Cardiac fibroblast (primary cell): ENCODE measurements at regions not wholly inside any gene's neighbourhood (a gene's known extent, or its start where the extent isn't known, plus 50 kb on each side); places are given as distances from the start of the nearest gene placed in this dataset.
A peak's percentile ranks its signal among the peaks of the same experiment; 100 is the strongest.

Source experiments
- DNase-seq, 2 donors: peaks; one replicate each; pipeline versions ENCODE4 v3.0.0 to v3.0.0-alpha.2; 2010; ENCODE audit warnings: low read depth in 2 of 2
- H3K4me3 ChIP-seq, 2 donors: replicated peaks in 1 of 2; 1 replicate in 1 of 2; 2 replicates in 1 of 2; pipeline ENCODE4 v1.5.1; 2011; ENCODE audit warnings: low read depth in 2 of 2, low read length in 2 of 2, mild to moderate bottlenecking in 2 of 2, moderate library complexity in 1 of 2
- TF ChIP-seq, protein P1 (sequence below): IDR thresholded peaks from one replicate; pipeline ENCODE4 v1.5.1; 2011; ENCODE audit warnings: low read depth, mild to moderate bottlenecking, low read length, inconsistent platforms

DNA sequence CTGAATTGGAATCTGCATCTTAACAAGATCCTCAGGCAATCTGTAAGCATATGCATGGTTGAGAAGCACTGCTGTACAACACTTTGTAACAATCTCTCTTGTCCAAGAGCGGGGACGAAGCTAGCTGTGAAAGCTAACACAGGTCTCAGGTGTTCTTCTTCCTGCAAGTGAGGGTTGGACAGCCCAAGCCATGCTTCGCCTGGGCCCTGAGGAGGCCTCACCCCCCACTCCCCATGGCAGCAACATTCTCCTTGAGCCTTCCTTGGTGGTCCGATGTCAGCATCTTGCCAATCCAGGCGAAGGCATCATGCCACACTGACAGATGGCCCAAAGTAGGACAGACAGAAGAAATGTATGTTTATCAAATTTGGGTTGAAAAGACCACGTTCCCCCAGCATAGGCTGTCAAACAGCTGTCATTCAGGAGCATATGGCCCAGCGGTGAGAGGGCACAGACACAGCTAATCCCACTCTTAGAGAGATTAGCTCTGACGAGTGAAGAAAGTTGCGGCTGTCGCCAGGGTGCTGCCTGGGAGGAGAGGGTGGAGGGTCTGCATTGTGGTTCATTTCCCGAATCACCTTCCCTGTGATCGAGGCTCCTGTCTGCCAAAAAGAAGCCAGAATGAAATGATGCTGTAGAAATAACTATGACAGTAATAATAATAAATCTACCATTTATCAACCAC, 344.7 kb downstream of the MYCN start:
- H3K4me3 ChIP-seq: no peak overlapping the region
- TF ChIP-seq, protein P1, sequence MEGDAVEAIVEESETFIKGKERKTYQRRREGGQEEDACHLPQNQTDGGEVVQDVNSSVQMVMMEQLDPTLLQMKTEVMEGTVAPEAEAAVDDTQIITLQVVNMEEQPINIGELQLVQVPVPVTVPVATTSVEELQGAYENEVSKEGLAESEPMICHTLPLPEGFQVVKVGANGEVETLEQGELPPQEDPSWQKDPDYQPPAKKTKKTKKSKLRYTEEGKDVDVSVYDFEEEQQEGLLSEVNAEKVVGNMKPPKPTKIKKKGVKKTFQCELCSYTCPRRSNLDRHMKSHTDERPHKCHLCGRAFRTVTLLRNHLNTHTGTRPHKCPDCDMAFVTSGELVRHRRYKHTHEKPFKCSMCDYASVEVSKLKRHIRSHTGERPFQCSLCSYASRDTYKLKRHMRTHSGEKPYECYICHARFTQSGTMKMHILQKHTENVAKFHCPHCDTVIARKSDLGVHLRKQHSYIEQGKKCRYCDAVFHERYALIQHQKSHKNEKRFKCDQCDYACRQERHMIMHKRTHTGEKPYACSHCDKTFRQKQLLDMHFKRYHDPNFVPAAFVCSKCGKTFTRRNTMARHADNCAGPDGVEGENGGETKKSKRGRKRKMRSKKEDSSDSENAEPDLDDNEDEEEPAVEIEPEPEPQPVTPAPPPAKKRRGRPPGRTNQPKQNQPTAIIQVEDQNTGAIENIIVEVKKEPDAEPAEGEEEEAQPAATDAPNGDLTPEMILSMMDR: no peak
- no peak for DNase-seq

DNA sequence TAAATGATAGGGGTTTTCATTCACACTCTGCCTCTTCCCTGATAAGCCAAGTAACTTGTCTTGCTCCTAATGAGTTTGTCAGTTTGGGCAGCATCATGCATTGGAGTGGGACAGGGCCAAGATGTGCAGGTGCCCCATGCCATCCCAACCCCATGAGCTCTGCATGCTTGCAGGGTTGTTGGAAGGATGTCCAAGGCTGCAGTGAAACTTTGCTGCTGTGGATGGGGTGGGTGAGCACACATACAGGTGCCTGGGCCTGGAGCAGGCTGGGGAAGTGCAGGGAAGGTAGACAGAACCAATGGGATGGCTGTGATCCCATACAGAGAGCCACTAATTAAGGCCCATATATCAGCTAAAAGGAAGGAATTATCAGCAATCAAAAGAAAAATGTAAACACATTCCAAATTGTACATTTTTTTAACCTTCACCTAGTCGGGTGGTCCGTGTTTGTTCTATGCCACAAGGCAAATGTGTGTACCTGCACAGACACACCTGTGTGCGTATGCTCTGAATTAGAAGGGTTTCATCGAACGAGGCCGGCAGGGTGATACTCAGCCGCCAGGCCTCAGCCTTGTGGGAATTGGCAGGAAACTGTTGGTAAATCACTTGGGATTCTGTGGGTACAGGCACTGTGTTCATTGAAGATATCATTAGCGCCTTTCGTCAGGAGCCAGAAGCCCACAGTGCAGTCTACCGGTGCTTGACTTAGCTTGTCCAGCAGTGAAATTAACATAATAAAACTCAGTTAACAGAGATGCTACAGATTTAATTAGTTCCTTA, 342.9 kb downstream of the MYCN start:
- no peak for DNase-seq
- TF ChIP-seq, protein P1: no peak
- no peak overlapping the region for H3K4me3 ChIP-seq

DNA sequence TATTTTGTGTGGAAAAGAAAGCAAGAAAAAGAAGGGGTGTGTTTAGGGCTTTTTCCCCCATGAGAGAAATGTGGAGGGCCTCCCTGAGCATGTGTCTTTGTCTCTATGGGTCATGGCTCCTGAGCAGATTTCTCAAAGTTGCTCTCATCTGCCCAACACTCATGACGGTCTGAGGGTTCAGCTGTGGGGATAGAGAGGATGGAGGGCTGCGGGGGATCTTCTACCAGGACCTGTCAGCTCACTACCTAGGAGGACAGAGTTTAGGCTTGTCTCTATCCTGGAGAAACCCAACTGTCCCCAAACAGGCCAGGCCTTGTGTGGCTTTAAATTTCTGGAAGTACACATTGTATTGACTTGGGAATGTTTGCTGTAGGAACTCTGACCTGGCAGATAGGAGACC, 342.2 kb downstream of the MYCN start:
- DNase-seq: no peak
- TF ChIP-seq, protein P1: no peak
- no peak overlapping the region for H3K4me3 ChIP-seq

DNA sequence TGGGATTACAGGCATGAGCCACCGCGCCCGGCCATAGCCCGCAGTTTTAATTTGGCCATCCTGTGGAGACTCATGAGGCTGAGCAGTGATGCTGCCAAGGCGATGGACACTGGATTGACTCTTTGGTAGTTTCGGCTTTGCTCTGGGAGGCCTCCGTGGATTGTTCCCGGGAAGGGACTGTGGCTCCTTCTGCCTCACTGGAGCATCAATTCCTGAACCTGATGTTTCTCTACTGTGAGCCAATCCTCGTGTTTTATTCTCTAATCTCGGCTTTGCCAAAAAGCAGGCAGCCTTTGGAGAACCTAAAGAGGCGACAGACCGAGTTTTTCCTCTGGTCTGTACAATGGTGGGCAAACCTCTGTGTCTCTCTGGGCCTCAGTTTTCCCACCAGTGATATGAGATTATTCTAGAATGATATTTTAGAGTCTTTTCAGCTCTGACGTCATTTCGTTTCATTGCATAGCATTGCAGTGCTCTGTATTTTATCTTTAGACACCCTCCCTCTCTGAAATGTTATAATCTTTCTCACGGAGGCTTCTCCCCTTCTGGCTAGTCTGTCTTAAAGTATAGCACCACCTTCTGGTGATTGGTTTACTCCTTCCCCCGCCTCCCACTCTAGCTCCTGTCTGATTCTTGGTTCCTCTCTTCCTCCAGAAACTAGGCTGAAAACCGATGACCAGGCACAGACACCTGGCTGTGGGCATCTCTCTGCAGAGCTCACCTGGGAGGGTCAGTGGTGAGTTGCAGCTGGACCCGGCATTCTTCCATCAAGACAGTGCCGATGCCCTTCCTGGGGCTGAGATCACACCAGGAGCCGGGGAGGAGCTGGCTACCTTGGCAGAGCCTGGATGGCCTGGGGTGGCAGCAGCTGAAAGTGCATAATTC, 341.3 kb downstream of the MYCN start:
- TF ChIP-seq, protein P1: no peak
- peak; percentile 2 to 16 for DNase-seq
- no peak overlapping the region for H3K4me3 ChIP-seq

DNA sequence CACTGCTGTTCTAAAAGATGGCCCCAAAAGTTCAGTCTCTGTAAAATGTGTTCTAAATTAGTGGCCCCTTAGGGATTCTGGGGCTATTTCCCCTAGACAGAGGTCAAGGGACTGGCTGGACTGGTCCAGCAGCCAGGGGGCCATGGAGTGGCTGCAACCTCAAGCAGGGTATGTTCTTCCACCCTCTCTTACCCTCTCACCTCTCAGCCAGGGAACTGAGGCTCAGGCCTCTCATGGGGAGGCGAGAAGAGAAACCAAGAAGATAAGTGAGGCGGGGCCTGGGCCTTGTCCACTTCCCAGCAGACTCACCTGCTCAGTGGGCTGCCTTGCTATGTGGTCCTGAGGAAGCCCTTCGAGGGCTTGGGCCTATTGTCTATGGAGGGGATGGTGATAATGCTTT, 339.7 kb downstream of the MYCN start:
- DNase-seq: no peak
- no peak overlapping the region for H3K4me3 ChIP-seq
- TF ChIP-seq, protein P1: no peak

DNA sequence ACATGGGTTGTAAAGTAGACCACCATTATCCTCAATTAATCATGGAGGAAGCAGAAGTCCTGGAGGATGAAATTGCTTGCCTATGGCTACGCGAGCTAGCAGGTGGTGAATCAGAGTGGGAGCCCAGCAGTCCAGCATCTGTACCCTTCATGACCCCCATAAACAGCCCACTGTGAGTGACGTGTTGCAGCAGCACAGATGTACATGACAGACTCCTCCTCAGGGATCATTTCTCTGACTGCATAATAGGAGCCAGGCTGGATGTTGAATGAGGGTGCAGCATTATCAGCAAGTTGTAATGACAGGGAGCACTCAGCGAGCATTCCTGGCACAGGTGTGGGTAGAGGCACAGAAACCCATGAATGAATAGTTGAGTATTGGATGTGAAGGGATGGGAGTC, 339.3 kb downstream of the MYCN start:
- TF ChIP-seq, protein P1: no peak
- DNase-seq: no peak
- no peak overlapping the region for H3K4me3 ChIP-seq
